ENCODE measurements at regions not wholly inside any gene's neighbourhood (a gene's known extent, or its start where the extent isn't known, plus 50 kb on each side); places are given as distances from the start of the nearest gene placed in this dataset.

GRCh38 chr13:107976628-107977027 is 238.7 kb downstream of the LIG4 start:
- Histone ChIP-seq H3K27me3 (ENCODE audit: control insufficient read depth, insufficient read depth, low read length, poor library complexity, severe bottlenecking) (no peaks in the 10 kb centered on the region), H3K27ac (ENCODE audit: insufficient read depth, low read depth, low read length, poor library complexity, severe bottlenecking) (no peak overlapping the region), H3K4me1 (ENCODE audit: control insufficient read depth, insufficient read depth, low read length) (no peaks in the 10 kb centered on the region), H3K4me3 (ENCODE audit: insufficient read depth, low read depth, low read length) (no peak overlapping the region), H3K36me3 (ENCODE audit: control insufficient read depth, insufficient read depth, low read length) (no peaks in the 10 kb centered on the region), H3K9me3 (ENCODE audit: control insufficient read depth, low read length) (no peaks in the 10 kb centered on the region)
- 91 to 97% methylated on average over 4 of the region's 4 CpGs for WGBS, 2 experiments

- Histone ChIP-seq H3K9me3 (ENCODE audit: control insufficient read depth, low read length) (no peaks in the 10 kb centered on the region), H3K36me3 (ENCODE audit: control insufficient read depth, insufficient read depth, low read length) (no peaks in the 10 kb centered on the region), H3K27ac (ENCODE audit: insufficient read depth, low read depth, low read length, poor library complexity, severe bottlenecking) (no peak overlapping the region), H3K4me3 (ENCODE audit: insufficient read depth, low read depth, low read length) (no peak overlapping the region), H3K27me3 (ENCODE audit: control insufficient read depth, insufficient read depth, low read length, poor library complexity, severe bottlenecking) (no peaks in the 10 kb centered on the region), H3K4me1 (ENCODE audit: control insufficient read depth, insufficient read depth, low read length) (no peaks in the 10 kb centered on the region)
- WGBS, 2 experiments = 92% methylated on average over 2 of the region's 2 CpGs
These were observed 240.9 kb downstream of the LIG4 start for GRCh38 chr13:107974409-107974808.

GRCh38 chr13:107969546-107969945 is 245.8 kb downstream of the LIG4 start:
- WGBS, 2 experiments = 80 to 100% methylated on average over 1 of the region's 1 CpG
- Histone ChIP-seq H3K27ac (ENCODE audit: insufficient read depth, low read depth, low read length, poor library complexity, severe bottlenecking) (no peak overlapping the region), H3K4me1 (ENCODE audit: control insufficient read depth, insufficient read depth, low read length) (no peaks in the 10 kb centered on the region), H3K27me3 (ENCODE audit: control insufficient read depth, insufficient read depth, low read length, poor library complexity, severe bottlenecking) (no peaks in the 10 kb centered on the region), H3K4me3 (ENCODE audit: insufficient read depth, low read depth, low read length) (no peak overlapping the region), H3K9me3 (ENCODE audit: control insufficient read depth, low read length) (no peaks in the 10 kb centered on the region), H3K36me3 (ENCODE audit: control insufficient read depth, insufficient read depth, low read length) (no peaks in the 10 kb centered on the region)

GRCh38 chr13:107968470-107968869 is 246.9 kb downstream of the LIG4 start:
- H3K9me3 ChIP-seq (ENCODE audit: control insufficient read depth, low read length) = no peaks in the 10 kb centered on the region
- H3K4me1 ChIP-seq (ENCODE audit: control insufficient read depth, insufficient read depth, low read length) = no peaks in the 10 kb centered on the region
- H3K27me3 ChIP-seq (ENCODE audit: control insufficient read depth, insufficient read depth, low read length, poor library complexity, severe bottlenecking) = no peaks in the 10 kb centered on the region
- H3K4me3 ChIP-seq (ENCODE audit: insufficient read depth, low read depth, low read length) = no peak overlapping the region
- no peak overlapping the region for H3K27ac ChIP-seq (ENCODE audit: insufficient read depth, low read depth, low read length, poor library complexity, severe bottlenecking)
- no CpG with 5 or more reads among the region's 1 CpG for WGBS, 2 experiments
- no peaks in the 10 kb centered on the region for H3K36me3 ChIP-seq (ENCODE audit: control insufficient read depth, insufficient read depth, low read length)

- H3K36me3 ChIP-seq (ENCODE audit: control insufficient read depth, insufficient read depth, low read length) = no peaks in the 10 kb centered on the region
- H3K4me1 ChIP-seq (ENCODE audit: control insufficient read depth, insufficient read depth, low read length) = no peaks in the 10 kb centered on the region
- H3K27ac ChIP-seq (ENCODE audit: insufficient read depth, low read depth, low read length, poor library complexity, severe bottlenecking) = no peak overlapping the region
- H3K27me3 ChIP-seq (ENCODE audit: control insufficient read depth, insufficient read depth, low read length, poor library complexity, severe bottlenecking) = no peaks in the 10 kb centered on the region
- no peak overlapping the region for H3K4me3 ChIP-seq (ENCODE audit: insufficient read depth, low read depth, low read length)
- H3K9me3 ChIP-seq (ENCODE audit: control insufficient read depth, low read length) = no peaks in the 10 kb centered on the region
- WGBS, 2 experiments = 89 to 93% methylated on average over 3 to 4 of the region's 5 CpGs
These were observed 250.9 kb downstream of the LIG4 start for GRCh38 chr13:107964395-107964794.

- no peaks in the 10 kb centered on the region for H3K36me3 ChIP-seq (ENCODE audit: control insufficient read depth, insufficient read depth, low read length)
- WGBS, 2 experiments = 85% methylated on average over 1 of the region's 1 CpG; no CpG with 5 or more reads in 1 of the 2 experiments
- no peaks in the 10 kb centered on the region for H3K4me1 ChIP-seq (ENCODE audit: control insufficient read depth, insufficient read depth, low read length)
- no peaks in the 10 kb centered on the region for H3K27me3 ChIP-seq (ENCODE audit: control insufficient read depth, insufficient read depth, low read length, poor library complexity, severe bottlenecking)
- no peak overlapping the region for H3K27ac ChIP-seq (ENCODE audit: insufficient read depth, low read depth, low read length, poor library complexity, severe bottlenecking)
- H3K9me3 ChIP-seq (ENCODE audit: control insufficient read depth, low read length) = no peaks in the 10 kb centered on the region
- no peak overlapping the region for H3K4me3 ChIP-seq (ENCODE audit: insufficient read depth, low read depth, low read length)
These were observed 253.3 kb downstream of the LIG4 start for GRCh38 chr13:107961849-107962608.

GRCh38 chr13:107960301-107960700 is 255.0 kb downstream of the LIG4 start:
- H3K36me3 ChIP-seq (ENCODE audit: control insufficient read depth, insufficient read depth, low read length) = no peaks in the 10 kb centered on the region
- no peak overlapping the region for H3K27ac ChIP-seq (ENCODE audit: insufficient read depth, low read depth, low read length, poor library complexity, severe bottlenecking)
- H3K9me3 ChIP-seq (ENCODE audit: control insufficient read depth, low read length) = no peaks in the 10 kb centered on the region
- H3K27me3 ChIP-seq (ENCODE audit: control insufficient read depth, insufficient read depth, low read length, poor library complexity, severe bottlenecking) = no peaks in the 10 kb centered on the region
- WGBS, 2 experiments = 63 to 85% methylated on average over 1 of the region's 1 CpG
- H3K4me1 ChIP-seq (ENCODE audit: control insufficient read depth, insufficient read depth, low read length) = no peaks in the 10 kb centered on the region
- no peak overlapping the region for H3K4me3 ChIP-seq (ENCODE audit: insufficient read depth, low read depth, low read length)

GRCh38 chr13:107956889-107957288 is 258.4 kb downstream of the LIG4 start:
- Histone ChIP-seq H3K27ac (ENCODE audit: insufficient read depth, low read depth, low read length, poor library complexity, severe bottlenecking) (no peak overlapping the region), H3K4me3 (ENCODE audit: insufficient read depth, low read depth, low read length) (no peak overlapping the region), H3K27me3 (ENCODE audit: control insufficient read depth, insufficient read depth, low read length, poor library complexity, severe bottlenecking) (no peaks in the 10 kb centered on the region), H3K9me3 (ENCODE audit: control insufficient read depth, low read length) (no peaks in the 10 kb centered on the region), H3K4me1 (ENCODE audit: control insufficient read depth, insufficient read depth, low read length) (no peaks in the 10 kb centered on the region), H3K36me3 (ENCODE audit: control insufficient read depth, insufficient read depth, low read length) (no peaks in the 10 kb centered on the region)
- 91 to 94% methylated on average over 2 to 3 of the region's 3 CpGs for WGBS, 2 experiments

GRCh38 chr13:107942030-107942617 is 273.2 kb downstream of the LIG4 start:
- Histone ChIP-seq H3K9me3 (ENCODE audit: control insufficient read depth, low read length) (no peaks in the 10 kb centered on the region), H3K27ac (ENCODE audit: insufficient read depth, low read depth, low read length, poor library complexity, severe bottlenecking) (no peak overlapping the region), H3K27me3 (ENCODE audit: control insufficient read depth, insufficient read depth, low read length, poor library complexity, severe bottlenecking) (no peaks in the 10 kb centered on the region), H3K4me3 (ENCODE audit: insufficient read depth, low read depth, low read length) (no peak overlapping the region), H3K4me1 (ENCODE audit: control insufficient read depth, insufficient read depth, low read length) (no peaks in the 10 kb centered on the region), H3K36me3 (ENCODE audit: control insufficient read depth, insufficient read depth, low read length) (no peaks in the 10 kb centered on the region)
- 92 to 97% methylated on average over 4 of the region's 4 CpGs for WGBS, 2 experiments

- WGBS, 2 experiments = 93 to 94% methylated on average over 2 of the region's 2 CpGs
- Histone ChIP-seq H3K9me3 (ENCODE audit: control insufficient read depth, low read length) (no peaks in the 10 kb centered on the region), H3K27ac (ENCODE audit: insufficient read depth, low read depth, low read length, poor library complexity, severe bottlenecking) (no peak overlapping the region), H3K4me1 (ENCODE audit: control insufficient read depth, insufficient read depth, low read length) (no peaks in the 10 kb centered on the region), H3K36me3 (ENCODE audit: control insufficient read depth, insufficient read depth, low read length) (no peaks in the 10 kb centered on the region), H3K4me3 (ENCODE audit: insufficient read depth, low read depth, low read length) (no peak overlapping the region), H3K27me3 (ENCODE audit: control insufficient read depth, insufficient read depth, low read length, poor library complexity, severe bottlenecking) (no peaks in the 10 kb centered on the region)
These were observed 273.8 kb downstream of the LIG4 start for GRCh38 chr13:107941345-107942029.
